Fibroblast of lung (primary cell): ENCODE measurements at regions not wholly inside any gene's neighbourhood (a gene's known extent, or its start where the extent isn't known, plus 50 kb on each side); places are given as distances from the start of the nearest gene placed in this dataset.

Experiments used
- EZH2 ChIP-seq: IDR thresholded peaks from 2 replicates; pipeline ENCODE4 v1.5.1; 2012; ENCODE audit warnings: low read length, control low read depth, mild to moderate bottlenecking; ENCODE audit errors: missing control alignments
- TF ChIP-seq, protein P1 (sequence below), 2 donors: IDR thresholded peaks in 1 of 2; conservative IDR thresholded peaks in 1 of 2; 1 replicate in 1 of 2; 2 replicates in 1 of 2; pipeline ENCODE4 v1.5.1; 2011 to 2012; ENCODE audit warnings: low read length in 2 of 2, control low read depth in 1 of 2, inconsistent platforms in 1 of 2, low read depth in 1 of 2, mild to moderate bottlenecking in 1 of 2

DNA sequence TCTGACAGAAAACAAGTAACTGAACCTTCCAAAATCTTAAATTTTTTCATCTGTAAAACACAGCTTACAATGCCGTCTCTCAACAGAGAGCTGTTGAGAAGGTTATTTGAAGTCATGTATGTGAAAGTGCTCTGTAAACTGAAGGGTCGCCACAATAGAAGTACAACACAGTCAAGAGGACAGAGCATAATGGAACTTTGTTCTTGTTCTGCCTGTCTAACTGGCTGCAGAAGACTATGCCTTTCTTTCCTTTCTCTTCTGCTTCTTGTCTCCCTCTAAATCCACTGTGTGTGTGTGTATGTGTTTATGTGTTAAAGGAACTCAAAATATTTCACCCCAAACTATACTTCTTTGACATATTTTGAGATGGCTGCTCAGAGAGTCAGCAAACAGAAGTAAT is 365.8 kb upstream of the RND3 start:
- TF ChIP-seq, protein P1, sequence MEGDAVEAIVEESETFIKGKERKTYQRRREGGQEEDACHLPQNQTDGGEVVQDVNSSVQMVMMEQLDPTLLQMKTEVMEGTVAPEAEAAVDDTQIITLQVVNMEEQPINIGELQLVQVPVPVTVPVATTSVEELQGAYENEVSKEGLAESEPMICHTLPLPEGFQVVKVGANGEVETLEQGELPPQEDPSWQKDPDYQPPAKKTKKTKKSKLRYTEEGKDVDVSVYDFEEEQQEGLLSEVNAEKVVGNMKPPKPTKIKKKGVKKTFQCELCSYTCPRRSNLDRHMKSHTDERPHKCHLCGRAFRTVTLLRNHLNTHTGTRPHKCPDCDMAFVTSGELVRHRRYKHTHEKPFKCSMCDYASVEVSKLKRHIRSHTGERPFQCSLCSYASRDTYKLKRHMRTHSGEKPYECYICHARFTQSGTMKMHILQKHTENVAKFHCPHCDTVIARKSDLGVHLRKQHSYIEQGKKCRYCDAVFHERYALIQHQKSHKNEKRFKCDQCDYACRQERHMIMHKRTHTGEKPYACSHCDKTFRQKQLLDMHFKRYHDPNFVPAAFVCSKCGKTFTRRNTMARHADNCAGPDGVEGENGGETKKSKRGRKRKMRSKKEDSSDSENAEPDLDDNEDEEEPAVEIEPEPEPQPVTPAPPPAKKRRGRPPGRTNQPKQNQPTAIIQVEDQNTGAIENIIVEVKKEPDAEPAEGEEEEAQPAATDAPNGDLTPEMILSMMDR (conservative IDR thresholded peaks at IDR 0.05 in 1 of 2, IDR thresholded peaks at IDR 0.05 in 1 of 2; ENCODE audit: low read depth in 1 of 2, low read length in 2 of 2), result no peak
- no peak for TF ChIP-seq EZH2
